Vagina (tissue), 2 donors: ENCODE measurements at regions not wholly inside any gene's neighbourhood (a gene's known extent, or its start where the extent isn't known, plus 50 kb on each side); places are given as distances from the start of the nearest gene placed in this dataset.

Experiments used
- POLR2A ChIP-seq, 2 donors: fragments of 450-650 bp; IDR thresholded peaks; one replicate each; pipeline ENCODE4 v1.6.1; 2017; ENCODE audit warnings: antibody characterized with exemption in 2 of 2, mild to moderate bottlenecking in 2 of 2, moderate library complexity in 2 of 2
- TF ChIP-seq, protein P1 (sequence below), 3 experiments: fragments of 450-650 bp in 2 of 3; fragments of 200-600 bp in 1 of 3; sonication (generic) in 1 of 3; IDR thresholded peaks; one replicate each; pipeline ENCODE4 v1.5.1; 2017 to 2019; ENCODE audit warnings: antibody characterized with exemption in 3 of 3, mild to moderate bottlenecking in 2 of 3, moderate library complexity in 2 of 3

DNA sequence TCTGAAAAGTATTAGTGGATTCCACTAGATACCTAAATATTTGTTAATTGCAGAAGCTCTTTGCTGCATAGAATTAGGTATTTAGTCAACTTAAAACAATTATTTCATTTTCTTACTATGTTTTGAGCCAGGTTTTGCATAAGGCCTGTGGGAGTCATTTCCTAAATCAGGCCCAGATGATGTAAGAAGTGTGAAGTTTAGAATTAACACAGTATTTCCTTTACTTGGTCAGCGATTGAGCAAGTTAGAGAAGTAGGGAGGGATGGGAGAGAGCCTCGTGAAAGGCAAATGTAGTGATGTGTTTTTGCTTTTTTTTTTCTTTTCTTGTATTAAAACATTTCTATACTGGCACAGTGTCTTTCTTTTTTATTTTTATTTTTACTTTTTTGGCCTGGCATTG, 711.1 kb downstream of the HDGFL1 start:
- TF ChIP-seq POLR2A (IDR thresholded peaks at IDR 0.05), result no peak
- TF ChIP-seq, protein P1, sequence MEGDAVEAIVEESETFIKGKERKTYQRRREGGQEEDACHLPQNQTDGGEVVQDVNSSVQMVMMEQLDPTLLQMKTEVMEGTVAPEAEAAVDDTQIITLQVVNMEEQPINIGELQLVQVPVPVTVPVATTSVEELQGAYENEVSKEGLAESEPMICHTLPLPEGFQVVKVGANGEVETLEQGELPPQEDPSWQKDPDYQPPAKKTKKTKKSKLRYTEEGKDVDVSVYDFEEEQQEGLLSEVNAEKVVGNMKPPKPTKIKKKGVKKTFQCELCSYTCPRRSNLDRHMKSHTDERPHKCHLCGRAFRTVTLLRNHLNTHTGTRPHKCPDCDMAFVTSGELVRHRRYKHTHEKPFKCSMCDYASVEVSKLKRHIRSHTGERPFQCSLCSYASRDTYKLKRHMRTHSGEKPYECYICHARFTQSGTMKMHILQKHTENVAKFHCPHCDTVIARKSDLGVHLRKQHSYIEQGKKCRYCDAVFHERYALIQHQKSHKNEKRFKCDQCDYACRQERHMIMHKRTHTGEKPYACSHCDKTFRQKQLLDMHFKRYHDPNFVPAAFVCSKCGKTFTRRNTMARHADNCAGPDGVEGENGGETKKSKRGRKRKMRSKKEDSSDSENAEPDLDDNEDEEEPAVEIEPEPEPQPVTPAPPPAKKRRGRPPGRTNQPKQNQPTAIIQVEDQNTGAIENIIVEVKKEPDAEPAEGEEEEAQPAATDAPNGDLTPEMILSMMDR (IDR thresholded peaks at IDR 0.05), result no peak
